ENCODE measurements at regions not wholly inside any gene's neighbourhood (a gene's known extent, or its start where the extent isn't known, plus 50 kb on each side); places are given as distances from the start of the nearest gene placed in this dataset.

- dilution Hi-C loops (cut with MboI; ENCODE audit: extremely low pct_ligation_motif_present, low sequenced_read_pairs), result no loop called here
- no TSS peak for BruUV-seq (replicated peaks)
- H3K27me3 ChIP-seq (ENCODE audit: control insufficient read depth in 2 of 2, insufficient read depth in 2 of 2, low read length in 2 of 2), result no peaks in the 10 kb centered on the region
Observed at GRCh38 chr5:118146824-118147223, 841.5 kb downstream of the DTWD2 start.

More at GRCh38 chr5:118146824-118147223, 841.5 kb downstream of the DTWD2 start:
- H3K4me3 ChIP-seq (replicated peaks in 1 of 3; ENCODE audit: insufficient read depth in 1 of 3, low read depth in 1 of 3, low read length in 3 of 3), result no peak overlapping the region
- POLR2A ChIA-PET, result no interaction called here
- no peaks in the 10 kb centered on the region for H3K9me3 ChIP-seq (replicated peaks; ENCODE audit: control insufficient read depth, insufficient read depth, low read length)
- H3K4me1 ChIP-seq (ENCODE audit: control insufficient read depth, extremely low read depth, insufficient read depth, low read length), result no peaks in the 10 kb centered on the region
- no peaks in the 10 kb centered on the region for H3K79me2 ChIP-seq (ENCODE audit: control insufficient read depth, insufficient read depth, low read length)
- DNase-seq (ENCODE audit: low read depth, low spot score) (no peak), FAIRE-seq (no peak)
- no peaks in the 10 kb centered on the region for H3K9me1 ChIP-seq (replicated peaks; ENCODE audit: control insufficient read depth, extremely low read depth, insufficient read depth, low read length)
- H2AFZ ChIP-seq (ENCODE audit: low read depth, low read length), result no peak overlapping the region
- intact Hi-C loops (cut with micrococcal nuclease), result no loop called here
- H3K9ac ChIP-seq (replicated peaks; ENCODE audit: extremely low read depth, insufficient read depth, low read length), result no peak overlapping the region
- no peaks in the 10 kb centered on the region for H3K36me3 ChIP-seq (ENCODE audit: control insufficient read depth in 2 of 2, extremely low read depth in 1 of 2, insufficient read depth in 2 of 2, low read length in 2 of 2)
- H3K27ac ChIP-seq (ENCODE audit: insufficient read depth, low read depth, low read length), result no peak overlapping the region
- CTCF ChIA-PET, result no interaction called here
- no peaks in the 10 kb centered on the region for H4K20me1 ChIP-seq (replicated peaks; ENCODE audit: control insufficient read depth, extremely low read depth, insufficient read depth, low read length)
- no peak overlapping the region for H3K4me2 ChIP-seq (ENCODE audit: insufficient read depth, low read length)
- no peak for TF ChIP-seq CTCF (IDR thresholded peaks at IDR 0.05; ENCODE audit: extremely low read depth in 1 of 2, insufficient read depth in 1 of 2, low read depth in 1 of 2, low read length in 2 of 2)
- no peak for TF ChIP-seq MYC (IDR thresholded peaks at IDR 0.05; ENCODE audit: low read depth, low read length)
- no peak for TF ChIP-seq POLR2A (IDR thresholded peaks at IDR 0.05; ENCODE audit: low read depth, low read length)
- TF ChIP-seq EZH2 (IDR thresholded peaks at IDR 0.05; ENCODE audit: borderline replicate concordance, low read depth, low read length, severe bottlenecking), result no peak
- no peak for TF ChIP-seq MAX (IDR thresholded peaks at IDR 0.05; ENCODE audit: insufficient read depth, insufficient read length)
- TF ChIP-seq GATA2 (IDR thresholded peaks at IDR 0.05; ENCODE audit: insufficient read depth, insufficient read length, low read depth, low read length), result no peak
- no peak for TF ChIP-seq JUN (IDR thresholded peaks at IDR 0.05; ENCODE audit: borderline replicate concordance, insufficient read depth, insufficient read length, low read depth)
- no peak for TF ChIP-seq FOS (IDR thresholded peaks at IDR 0.05; ENCODE audit: borderline replicate concordance, insufficient read depth, low read length)
- TF ChIP-seq POLR2AphosphoS5 (IDR thresholded peaks at IDR 0.05; ENCODE audit: insufficient read depth, low read depth, low read length), result no peak
